ENCODE measurements at regions not wholly inside any gene's neighbourhood (a gene's known extent, or its start where the extent isn't known, plus 50 kb on each side); places are given as distances from the start of the nearest gene placed in this dataset.

- TF ChIP-seq CTCF (conservative IDR thresholded peaks at IDR 0.05), result no peak
- TF ChIP-seq ZFX (IDR thresholded peaks at IDR 0.05), result no peak
Observed at GRCh38 chr1:172827301-172827700, 168.4 kb downstream of the FASLG start.
